ENCODE measurements at regions not wholly inside any gene's neighbourhood (a gene's known extent, or its start where the extent isn't known, plus 50 kb on each side); places are given as distances from the start of the nearest gene placed in this dataset.
"Not testable (repeated sequence)": the region's sequence is repeated elsewhere in the genome, so short reads cannot be mapped to it uniquely, and the experiment has no call there.

GRCh38 chr13:90723381-90723780 lies 624.1 kb upstream of the MIR17HG start:
- DNase-seq = no peak

GRCh38 chr13:90726375-90726774 lies 621.1 kb upstream of the MIR17HG start:
- DNase-seq = no peak

DNA sequence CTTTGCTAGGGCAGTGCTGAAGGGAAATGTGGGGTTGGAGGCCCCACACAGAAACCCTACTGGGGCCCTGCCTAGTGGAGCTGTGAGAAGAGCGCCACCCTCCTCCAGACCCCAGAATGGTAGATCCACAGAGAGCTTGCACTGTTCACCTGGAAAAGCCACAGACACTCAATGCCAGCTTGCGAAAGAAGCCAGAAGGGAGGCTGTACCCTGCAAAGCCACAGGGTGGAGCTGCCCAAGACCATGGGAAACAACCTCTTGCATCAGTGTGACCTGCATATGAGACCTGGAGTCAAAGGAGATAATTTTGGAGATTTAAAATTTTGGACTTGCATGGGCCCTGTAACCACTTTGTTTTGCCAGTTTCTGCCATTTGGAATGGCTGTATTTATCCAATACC lies 615.4 kb upstream of the MIR17HG start:
- DNase-seq = no peak

- not testable (repeated sequence) for DNase-seq
Measured at GRCh38 chr13:90734497-90734896, 613.0 kb upstream of the MIR17HG start.

- DNase-seq = no peak
Measured at GRCh38 chr13:90738881-90739280, 608.6 kb upstream of the MIR17HG start.

DNA sequence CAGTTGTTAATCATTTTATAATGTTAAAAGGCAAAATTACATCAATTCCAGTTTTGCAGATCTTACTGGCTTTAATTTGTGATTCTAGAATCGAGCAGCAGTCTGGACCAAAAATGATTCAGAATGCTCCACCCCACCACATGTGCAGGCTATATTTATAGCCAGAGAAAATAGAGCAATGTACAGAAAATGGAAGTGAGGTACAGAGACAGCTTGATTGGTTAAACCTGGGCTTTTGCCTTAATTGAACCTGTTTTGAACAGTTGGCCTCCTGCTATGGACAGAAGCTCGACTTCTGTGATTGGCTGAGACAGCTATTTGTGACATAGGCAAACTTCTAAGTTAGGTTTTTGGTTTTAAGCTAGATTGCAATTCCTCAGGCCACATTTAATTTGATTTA lies 607.4 kb upstream of the MIR17HG start:
- no peak for DNase-seq

DNA sequence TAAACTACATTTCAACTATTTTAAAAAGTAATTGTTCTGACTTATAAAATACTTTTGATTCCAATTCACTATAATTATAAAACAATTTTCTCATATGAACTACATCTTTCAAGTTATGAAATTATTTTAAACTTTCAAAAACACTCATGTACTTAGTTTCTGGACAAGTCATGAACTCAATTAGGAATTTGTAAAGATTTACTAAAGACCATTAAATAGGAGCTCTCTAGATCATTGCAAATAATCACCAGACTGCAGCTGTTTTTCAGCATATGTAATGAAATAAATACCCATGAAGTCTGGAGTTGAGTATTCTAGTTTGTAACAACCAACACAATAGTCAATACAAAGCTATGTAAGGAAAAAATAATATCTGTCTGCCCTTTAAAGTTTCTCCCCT lies 605.1 kb upstream of the MIR17HG start:
- DNase-seq = no peak

DNA sequence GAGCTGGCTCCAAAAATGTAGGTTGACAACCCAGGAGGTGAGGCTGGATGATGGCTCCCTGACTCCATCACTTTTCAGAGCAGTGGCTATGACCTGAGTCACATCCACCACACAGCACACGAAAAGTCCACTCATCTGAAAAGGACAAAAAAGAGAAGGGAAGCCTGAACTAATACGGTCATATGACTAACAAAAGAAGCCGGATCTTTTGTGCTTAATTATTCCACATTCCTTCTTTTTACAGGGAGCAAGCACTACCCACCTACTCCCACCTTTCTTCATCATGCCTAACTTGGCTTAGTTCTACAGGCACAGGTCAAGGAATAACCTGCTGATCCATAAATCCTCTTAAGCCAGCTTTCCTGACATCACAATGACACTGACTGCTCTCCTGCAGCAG lies 601.3 kb upstream of the MIR17HG start:
- no peak for DNase-seq

- DNase-seq = no peak
Measured at GRCh38 chr13:90750021-90750420, 597.5 kb upstream of the MIR17HG start.

- no peak for DNase-seq
Measured at GRCh38 chr13:90751026-90751425, 596.5 kb upstream of the MIR17HG start.

GRCh38 chr13:90752070-90752469 lies 595.4 kb upstream of the MIR17HG start:
- no peak for DNase-seq

GRCh38 chr13:90757127-90757680 lies 590.3 kb upstream of the MIR17HG start:
- DNase-seq = no peak

GRCh38 chr13:90760639-90761038 lies 586.8 kb upstream of the MIR17HG start:
- DNase-seq = no peak

- no peak for DNase-seq
Measured at GRCh38 chr13:90763476-90764150, 583.9 kb upstream of the MIR17HG start.

- no peak for DNase-seq
Measured at GRCh38 chr13:90766386-90766902, 581.0 kb upstream of the MIR17HG start.

- DNase-seq = no peak
Measured at GRCh38 chr13:90768116-90768515, 579.4 kb upstream of the MIR17HG start.

GRCh38 chr13:90769387-90769786 lies 578.1 kb upstream of the MIR17HG start:
- DNase-seq = no peak

DNA sequence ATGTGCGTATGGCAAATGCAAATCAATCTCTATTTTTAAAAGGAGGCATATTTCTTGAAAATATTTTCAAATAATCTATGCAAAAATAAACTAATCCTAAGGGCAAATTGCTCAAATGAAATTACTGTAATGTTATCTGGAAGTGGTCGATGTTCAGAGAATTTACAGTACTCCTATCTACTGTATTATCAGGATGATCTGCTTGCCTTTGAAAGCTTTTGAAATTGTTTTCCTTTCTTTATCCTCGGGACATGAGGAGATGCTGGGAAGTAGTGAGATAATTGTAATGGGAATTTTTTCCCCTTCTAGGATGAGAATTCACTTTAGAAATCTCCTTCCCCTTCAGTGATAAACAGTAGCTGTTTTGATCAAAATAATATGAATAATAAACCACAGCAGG lies 577.2 kb upstream of the MIR17HG start:
- no peak for DNase-seq

- DNase-seq = no peak
Measured at GRCh38 chr13:90773681-90774080, 573.8 kb upstream of the MIR17HG start.

DNA sequence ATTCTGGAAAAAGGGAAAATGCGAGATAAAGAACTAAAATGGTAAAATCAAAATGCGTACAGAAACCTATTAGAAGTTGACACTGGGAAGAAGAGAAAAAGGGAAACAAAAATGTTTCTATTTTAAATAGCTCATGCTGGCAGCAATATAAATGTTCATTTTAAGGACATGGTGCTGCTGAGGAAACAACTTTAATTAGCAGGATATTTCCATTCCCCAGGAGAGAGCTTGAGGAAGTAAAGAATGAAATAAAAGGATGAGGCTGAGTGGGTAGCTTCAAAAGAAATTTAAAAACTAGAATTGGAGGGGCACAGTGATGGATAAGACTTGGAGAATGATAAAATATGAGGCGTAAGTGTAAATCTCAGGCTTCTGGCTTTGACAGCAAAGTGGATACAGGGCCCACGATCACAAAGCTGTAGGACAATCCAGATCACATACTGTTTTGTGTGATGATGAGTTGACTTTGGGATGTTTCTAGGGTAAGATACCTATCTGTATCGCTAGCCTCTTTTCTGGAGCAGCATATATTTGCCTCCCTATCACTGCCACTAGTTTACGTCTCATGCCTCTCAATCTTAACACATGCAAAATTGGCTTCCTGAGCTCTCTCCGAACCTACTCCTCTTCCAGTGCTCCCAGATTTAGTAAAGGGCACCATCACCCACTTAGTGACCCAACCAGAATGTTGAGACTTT lies 571.3 kb upstream of the MIR17HG start:
- DNase-seq = no peak

DNA sequence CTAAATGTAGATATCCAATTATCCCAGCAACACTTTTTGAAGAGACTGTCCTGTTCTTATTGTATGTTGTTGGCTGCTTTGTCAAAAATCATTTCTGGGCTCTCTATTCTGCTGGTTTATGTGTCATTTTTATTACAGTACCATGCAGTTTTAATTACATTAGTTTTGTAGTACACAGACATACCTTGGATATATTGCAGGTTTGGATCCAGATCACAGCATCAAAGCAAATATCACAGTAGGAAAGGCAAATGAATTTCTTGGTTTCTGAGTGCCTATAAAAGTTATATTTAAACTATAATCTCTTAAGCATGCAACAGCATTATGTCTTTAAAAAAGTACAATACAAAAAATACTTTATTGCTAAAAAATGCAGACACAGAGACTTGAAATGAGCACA lies 564.2 kb upstream of the MIR17HG start:
- no peak for DNase-seq

- no peak for DNase-seq
Measured at GRCh38 chr13:90787007-90787406, 560.5 kb upstream of the MIR17HG start.

- DNase-seq = no peak
Measured at GRCh38 chr13:90792335-90792734, 555.2 kb upstream of the MIR17HG start.

GRCh38 chr13:90793261-90793820 lies 554.1 kb upstream of the MIR17HG start:
- no peak for DNase-seq

Measured in cerebellar nuclear complex (tissue), 1 donor.